Hepatocyte (in vitro differentiated cells): ENCODE measurements at regions not wholly inside any gene's neighbourhood (a gene's known extent, or its start where the extent isn't known, plus 50 kb on each side); places are given as distances from the start of the nearest gene placed in this dataset.
A peak's percentile ranks its signal among the peaks of the same experiment; 100 is the strongest.

Source experiments
- DNase-seq: peaks from one replicate; pipeline ENCODE4 v3.0.0-alpha.2; 2016; ENCODE audit warnings: low spot score
- H2AFZ ChIP-seq: fragments of 200-600 bp; sonication (generic); 2 replicates; pipeline ENCODE4 v1.6.0; 2016; ENCODE audit warnings: antibody characterized with exemption, mild to moderate bottlenecking
- H3K27ac ChIP-seq: fragments of 200-600 bp; sonication (generic); 2 replicates; pipeline ENCODE4 v1.5.1; 2016; ENCODE audit warnings: mild to moderate bottlenecking
- H3K27me3 ChIP-seq: fragments of 200-600 bp; sonication (generic); 2 replicates; pipeline ENCODE4 v1.6.1; 2016
- H3K36me3 ChIP-seq: fragments of 200-600 bp; sonication (generic); replicated peaks from 2 replicates; pipeline ENCODE4 v1.5.1; 2016; ENCODE audit warnings: low read depth; ENCODE audit not compliant: insufficient read depth
- H3K4me1 ChIP-seq: fragments of 200-600 bp; sonication (generic); 2 replicates; pipeline ENCODE4 v1.5.1; 2016; ENCODE audit warnings: mild to moderate bottlenecking, moderate library complexity; ENCODE audit not compliant: insufficient read depth
- H3K4me2 ChIP-seq: fragments of 200-600 bp; sonication (generic); 2 replicates; pipeline ENCODE4 v1.6.0; 2016
- H3K4me3 ChIP-seq: fragments of 200-600 bp; sonication (generic); 2 replicates; pipeline ENCODE4 v1.5.1; 2016; ENCODE audit warnings: mild to moderate bottlenecking
- H3K79me2 ChIP-seq: fragments of 200-600 bp; sonication (generic); 2 replicates; pipeline ENCODE4 v1.6.0; 2017; ENCODE audit warnings: mild to moderate bottlenecking
- H3K9me2 ChIP-seq: fragments of 200-600 bp; sonication (generic); replicated peaks from 2 replicates; pipeline ENCODE4 v1.6.0; 2017; ENCODE audit warnings: mild to moderate bottlenecking; ENCODE audit not compliant: insufficient read depth
- H3K9me3 ChIP-seq: fragments of 200-600 bp; sonication (generic); 2 replicates; pipeline ENCODE4 v1.5.1; 2016; ENCODE audit warnings: low read depth, mild to moderate bottlenecking
- H4K20me1 ChIP-seq: fragments of 200-600 bp; sonication (generic); 2 replicates; pipeline ENCODE4 v1.6.0; 2016; ENCODE audit warnings: mild to moderate bottlenecking; ENCODE audit not compliant: insufficient read depth, poor library complexity, severe bottlenecking
- CTCF ChIP-seq: fragments of 200-600 bp; sonication (generic); IDR thresholded peaks from 2 replicates; pipeline ENCODE4 v1.5.1; 2016; ENCODE audit warnings: antibody characterized with exemption, mild to moderate bottlenecking; ENCODE audit not compliant: poor library complexity
- EZH2 ChIP-seq: fragments of 200-600 bp; sonication (generic); IDR thresholded peaks from 2 replicates; pipeline ENCODE4 v1.6.1; 2016; ENCODE audit warnings: antibody characterized with exemption, mild to moderate bottlenecking, borderline replicate concordance
- EZH2phosphoT487 ChIP-seq: fragments of 200-600 bp; sonication (generic); IDR thresholded peaks from one replicate; pipeline ENCODE4 v1.6.1; 2018; ENCODE audit warnings: antibody characterized with exemption, mild to moderate bottlenecking, low read depth, moderate library complexity; ENCODE audit not compliant: unreplicated experiment, severe bottlenecking
- WGBS: methylation state at CpG from one replicate; pipeline ENCODE4 v1.1.6; 2016; ENCODE audit warnings: low lambda C conversion rate; ENCODE audit errors: missing lambda C conversion rate; 5-methylcytosine and 5-hydroxymethylcytosine counted together

- no peak overlapping the region for H3K4me3 ChIP-seq
- no peak overlapping the region for H3K4me2 ChIP-seq
- H3K36me3 ChIP-seq: no peaks in the 10 kb centered on the region
- 66% methylated on average over 6 of the region's 6 CpGs for WGBS
- H3K4me1 ChIP-seq: no peaks in the 10 kb centered on the region
- no peaks in the 10 kb centered on the region for H3K79me2 ChIP-seq
- no peaks in the 10 kb centered on the region for H3K9me3 ChIP-seq
- H3K27me3 ChIP-seq: no peaks in the 10 kb centered on the region
- H3K27ac ChIP-seq: no peak overlapping the region
- no peak for DNase-seq
- no peak for TF ChIP-seq EZH2phosphoT487
- no peak for TF ChIP-seq EZH2
- TF ChIP-seq CTCF: no peak
- H3K9me2 ChIP-seq: no peaks in the 10 kb centered on the region
- H2AFZ ChIP-seq: no peak overlapping the region
- no peaks in the 10 kb centered on the region for H4K20me1 ChIP-seq
Measured at GRCh38 chr6:9009931-9010330, 574.6 kb upstream of the SLC35B3 start.

- TF ChIP-seq CTCF: no peak
- no peak for TF ChIP-seq EZH2
- no peak for TF ChIP-seq EZH2phosphoT487
- H3K79me2 ChIP-seq: no peaks in the 10 kb centered on the region
- WGBS: 68% methylated on average over 5 of the region's 5 CpGs
- no peaks in the 10 kb centered on the region for H3K36me3 ChIP-seq
- no peaks in the 10 kb centered on the region for H3K9me3 ChIP-seq
- DNase-seq: peak; percentile 10
- H4K20me1 ChIP-seq: no peaks in the 10 kb centered on the region
- H3K4me1 ChIP-seq: no peaks in the 10 kb centered on the region
- no peak overlapping the region for H3K4me2 ChIP-seq
- H2AFZ ChIP-seq: no peak overlapping the region
- peak overlapping the region; percentile 11 for H3K27ac ChIP-seq
- no peak overlapping the region for H3K4me3 ChIP-seq
- no peaks in the 10 kb centered on the region for H3K27me3 ChIP-seq
- no peaks in the 10 kb centered on the region for H3K9me2 ChIP-seq
Measured at GRCh38 chr6:9007027-9007426, 571.7 kb upstream of the SLC35B3 start.

- Histone ChIP-seq H3K9me3 (no peaks in the 10 kb centered on the region), H3K79me2 (no peaks in the 10 kb centered on the region), H3K27ac (no peak overlapping the region), H2AFZ (no peak overlapping the region), H3K4me3 (no peak overlapping the region), H3K36me3 (no peaks in the 10 kb centered on the region), H3K27me3 (no peaks in the 10 kb centered on the region), H4K20me1 (no peaks in the 10 kb centered on the region), H3K4me1 (no peaks in the 10 kb centered on the region), H3K4me2 (no peak overlapping the region), H3K9me2 (no peaks in the 10 kb centered on the region)
- TF ChIP-seq EZH2phosphoT487 (no peak), CTCF (no peak), EZH2 (no peak)
- no peak for DNase-seq
- WGBS: 82% methylated on average over 6 of the region's 6 CpGs
Measured at GRCh38 chr6:9002833-9003232, 567.5 kb upstream of the SLC35B3 start.

GRCh38 chr6:8995156-8995555 lies 559.8 kb upstream of the SLC35B3 start:
- H3K4me2 ChIP-seq: no peak overlapping the region
- H3K27ac ChIP-seq: no peak overlapping the region
- 86% methylated on average over 1 of the region's 1 CpG for WGBS

More at GRCh38 chr6:8995156-8995555, 559.8 kb upstream of the SLC35B3 start:
- TF ChIP-seq CTCF: no peak
- TF ChIP-seq EZH2phosphoT487: no peak
- no peak for TF ChIP-seq EZH2
- Histone ChIP-seq H3K36me3 (no peaks in the 10 kb centered on the region), H3K4me3 (no peak overlapping the region), H3K4me1 (no peaks in the 10 kb centered on the region), H3K9me3 (no peaks in the 10 kb centered on the region), H3K9me2 (no peaks in the 10 kb centered on the region), H2AFZ (no peak overlapping the region), H3K79me2 (no peaks in the 10 kb centered on the region), H4K20me1 (no peaks in the 10 kb centered on the region), H3K27me3 (no peaks in the 10 kb centered on the region)
- no peak for DNase-seq
